ENCODE measurements at regions not wholly inside any gene's neighbourhood (a gene's known extent, or its start where the extent isn't known, plus 50 kb on each side); places are given as distances from the start of the nearest gene placed in this dataset.

GRCh38 chr2:66036948-66037347 lies 398.0 kb upstream of the MEIS1 start:
- DNase-seq (ENCODE audit: low read depth in 4 of 6, low spot score in 6 of 6): peak in 1 of 6 donors; percentile 17
- H3K4me3 ChIP-seq (ENCODE audit: low read depth, low read length): no peak overlapping the region
- H3K36me3 ChIP-seq (ENCODE audit: control insufficient read depth, insufficient read depth, low read length): no peaks in the 10 kb centered on the region
- H3K9me3 ChIP-seq (ENCODE audit: control insufficient read depth, insufficient read depth, low read length): no peaks in the 10 kb centered on the region
- no peaks in the 10 kb centered on the region for H3K27me3 ChIP-seq (ENCODE audit: control insufficient read depth, insufficient read depth, low read length)
- 100% methylated on average over 1 of the region's 1 CpG for WGBS (ENCODE audit: insufficient coverage)
- H3K4me1 ChIP-seq (ENCODE audit: control insufficient read depth, insufficient read depth, low read length): no peaks in the 10 kb centered on the region
- H3K27ac ChIP-seq (ENCODE audit: low read depth, low read length): no peak overlapping the region

- Histone ChIP-seq H3K27ac (ENCODE audit: low read depth, low read length) (no peak overlapping the region), H3K9me3 (ENCODE audit: control insufficient read depth, insufficient read depth, low read length) (no peaks in the 10 kb centered on the region), H3K27me3 (ENCODE audit: control insufficient read depth, insufficient read depth, low read length) (no peaks in the 10 kb centered on the region), H3K36me3 (ENCODE audit: control insufficient read depth, insufficient read depth, low read length) (no peaks in the 10 kb centered on the region), H3K4me1 (ENCODE audit: control insufficient read depth, insufficient read depth, low read length) (no peaks in the 10 kb centered on the region), H3K4me3 (ENCODE audit: low read depth, low read length) (no peak overlapping the region)
- no peak for DNase-seq (ENCODE audit: low read depth in 4 of 6, low spot score in 6 of 6)
These were observed 400.5 kb upstream of the MEIS1 start for GRCh38 chr2:66034467-66034866.

GRCh38 chr2:66032226-66032775 lies 402.6 kb upstream of the MEIS1 start:
- Histone ChIP-seq H3K9me3 (ENCODE audit: control insufficient read depth, insufficient read depth, low read length) (no peaks in the 10 kb centered on the region), H3K36me3 (ENCODE audit: control insufficient read depth, insufficient read depth, low read length) (no peaks in the 10 kb centered on the region), H3K4me1 (ENCODE audit: control insufficient read depth, insufficient read depth, low read length) (no peaks in the 10 kb centered on the region), H3K4me3 (ENCODE audit: low read depth, low read length) (no peak overlapping the region), H3K27me3 (ENCODE audit: control insufficient read depth, insufficient read depth, low read length) (no peaks in the 10 kb centered on the region), H3K27ac (ENCODE audit: low read depth, low read length) (no peak overlapping the region)
- DNase-seq (ENCODE audit: low read depth in 4 of 6, low spot score in 6 of 6): no peak
- no CpG with 5 or more reads among the region's 1 CpG for WGBS (ENCODE audit: insufficient coverage)

DNA sequence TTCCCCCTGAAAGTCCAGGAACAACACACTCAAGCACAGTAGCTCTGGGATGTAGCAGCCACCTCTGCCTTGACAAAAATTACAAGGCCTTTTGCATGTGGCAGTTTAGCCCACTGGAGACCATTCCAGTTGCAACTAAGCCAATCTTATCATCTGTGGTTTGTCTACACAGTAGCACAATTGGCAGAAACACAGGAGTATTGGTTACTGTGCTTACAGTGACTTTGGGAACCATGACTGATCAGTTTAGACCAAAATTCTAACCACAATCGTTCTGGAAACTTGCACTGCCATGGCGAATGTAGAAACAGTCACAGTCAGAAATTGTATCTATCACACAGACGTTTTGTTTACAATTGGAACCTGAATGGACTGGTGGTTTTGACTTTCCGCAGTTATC lies 403.7 kb upstream of the MEIS1 start:
- Histone ChIP-seq H3K4me3 (ENCODE audit: low read depth, low read length) (no peak overlapping the region), H3K9me3 (ENCODE audit: control insufficient read depth, insufficient read depth, low read length) (no peaks in the 10 kb centered on the region), H3K36me3 (ENCODE audit: control insufficient read depth, insufficient read depth, low read length) (no peaks in the 10 kb centered on the region), H3K4me1 (ENCODE audit: control insufficient read depth, insufficient read depth, low read length) (no peaks in the 10 kb centered on the region), H3K27me3 (ENCODE audit: control insufficient read depth, insufficient read depth, low read length) (no peaks in the 10 kb centered on the region), H3K27ac (ENCODE audit: low read depth, low read length) (no peak overlapping the region)
- 100% methylated on average over 1 of the region's 4 CpGs for WGBS (ENCODE audit: insufficient coverage)
- DNase-seq (ENCODE audit: low read depth in 4 of 6, low spot score in 6 of 6): no peak

GRCh38 chr2:66030553-66030952 lies 404.4 kb upstream of the MEIS1 start:
- Histone ChIP-seq H3K9me3 (ENCODE audit: control insufficient read depth, insufficient read depth, low read length) (no peaks in the 10 kb centered on the region), H3K36me3 (ENCODE audit: control insufficient read depth, insufficient read depth, low read length) (no peaks in the 10 kb centered on the region), H3K27me3 (ENCODE audit: control insufficient read depth, insufficient read depth, low read length) (no peaks in the 10 kb centered on the region), H3K27ac (ENCODE audit: low read depth, low read length) (no peak overlapping the region), H3K4me3 (ENCODE audit: low read depth, low read length) (no peak overlapping the region), H3K4me1 (ENCODE audit: control insufficient read depth, insufficient read depth, low read length) (no peaks in the 10 kb centered on the region)
- DNase-seq (ENCODE audit: low read depth in 4 of 6, low spot score in 6 of 6): peak in 1 of 6 donors; percentile 42
- no CpG with 5 or more reads among the region's 1 CpG for WGBS (ENCODE audit: insufficient coverage)

- no peak overlapping the region for H3K27ac ChIP-seq (ENCODE audit: low read depth, low read length)
- H3K4me1 ChIP-seq (ENCODE audit: control insufficient read depth, insufficient read depth, low read length): no peaks in the 10 kb centered on the region
- H3K9me3 ChIP-seq (ENCODE audit: control insufficient read depth, insufficient read depth, low read length): no peaks in the 10 kb centered on the region
- 44% methylated on average over 4 of the region's 6 CpGs for WGBS (ENCODE audit: insufficient coverage)
- H3K27me3 ChIP-seq (ENCODE audit: control insufficient read depth, insufficient read depth, low read length): no peaks in the 10 kb centered on the region
- H3K4me3 ChIP-seq (ENCODE audit: low read depth, low read length): no peak overlapping the region
- H3K36me3 ChIP-seq (ENCODE audit: control insufficient read depth, insufficient read depth, low read length): no peaks in the 10 kb centered on the region
- DNase-seq (ENCODE audit: low read depth in 4 of 6, low spot score in 6 of 6): no peak
These were observed 410.5 kb upstream of the MEIS1 start for GRCh38 chr2:66024391-66024790.

- 0% methylated on average over 1 of the region's 1 CpG for WGBS (ENCODE audit: insufficient coverage)
- no peak overlapping the region for H3K4me3 ChIP-seq (ENCODE audit: low read depth, low read length)
These were observed 413.6 kb upstream of the MEIS1 start for GRCh38 chr2:66021296-66021695.

DNA sequence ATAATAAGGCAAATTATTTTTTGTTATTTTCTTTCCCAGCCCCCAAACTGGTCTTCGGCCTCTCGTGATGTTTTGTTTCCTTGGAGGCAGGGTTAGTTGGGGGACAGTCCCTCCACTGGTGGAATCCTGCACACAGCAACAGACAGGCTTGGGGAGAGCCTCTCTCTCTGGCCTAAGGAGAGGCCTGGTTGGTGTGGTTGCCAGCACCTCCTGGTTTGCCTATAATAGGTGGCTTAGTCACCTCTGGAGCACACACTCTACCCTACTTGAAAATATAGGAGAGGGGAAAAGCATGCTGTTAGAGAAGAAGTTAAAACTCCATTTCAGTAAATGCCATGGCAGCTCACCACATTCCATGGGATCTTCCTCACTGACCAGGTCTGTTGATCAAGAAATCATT lies 417.2 kb upstream of the MEIS1 start:
- Histone ChIP-seq H3K4me1 (ENCODE audit: control insufficient read depth, insufficient read depth, low read length) (no peaks in the 10 kb centered on the region), H3K27ac (ENCODE audit: low read depth, low read length) (no peak overlapping the region), H3K27me3 (ENCODE audit: control insufficient read depth, insufficient read depth, low read length) (no peaks in the 10 kb centered on the region), H3K4me3 (ENCODE audit: low read depth, low read length) (no peak overlapping the region), H3K9me3 (ENCODE audit: control insufficient read depth, insufficient read depth, low read length) (no peaks in the 10 kb centered on the region), H3K36me3 (ENCODE audit: control insufficient read depth, insufficient read depth, low read length) (no peaks in the 10 kb centered on the region)
- WGBS (ENCODE audit: insufficient coverage): no CpG with 5 or more reads among the region's 2 CpGs
- no peak for DNase-seq (ENCODE audit: low read depth in 4 of 6, low spot score in 6 of 6)

More at GRCh38 chr2:66021296-66021695, 413.6 kb upstream of the MEIS1 start:
- no peak for DNase-seq (ENCODE audit: low read depth in 4 of 6, low spot score in 6 of 6)
- Histone ChIP-seq H3K27me3 (ENCODE audit: control insufficient read depth, insufficient read depth, low read length) (no peaks in the 10 kb centered on the region), H3K27ac (ENCODE audit: low read depth, low read length) (no peak overlapping the region), H3K4me1 (ENCODE audit: control insufficient read depth, insufficient read depth, low read length) (no peaks in the 10 kb centered on the region), H3K9me3 (ENCODE audit: control insufficient read depth, insufficient read depth, low read length) (no peaks in the 10 kb centered on the region), H3K36me3 (ENCODE audit: control insufficient read depth, insufficient read depth, low read length) (no peaks in the 10 kb centered on the region)

GRCh38 chr2:66014450-66014849 lies 420.5 kb upstream of the MEIS1 start:
- no peak for DNase-seq (ENCODE audit: low read depth in 4 of 6, low spot score in 6 of 6)
- 100% methylated on average over 2 of the region's 6 CpGs for WGBS (ENCODE audit: insufficient coverage)

GRCh38 chr2:66013456-66013855 lies 421.5 kb upstream of the MEIS1 start:
- DNase-seq (ENCODE audit: low read depth in 4 of 6, low spot score in 6 of 6): peak in 1 of 6 donors; percentile 11
- no peaks in the 10 kb centered on the region for H3K4me1 ChIP-seq (ENCODE audit: control insufficient read depth, insufficient read depth, low read length)
- H3K4me3 ChIP-seq (ENCODE audit: low read depth, low read length): no peak overlapping the region
- H3K9me3 ChIP-seq (ENCODE audit: control insufficient read depth, insufficient read depth, low read length): no peaks in the 10 kb centered on the region
- no peaks in the 10 kb centered on the region for H3K27me3 ChIP-seq (ENCODE audit: control insufficient read depth, insufficient read depth, low read length)
- H3K36me3 ChIP-seq (ENCODE audit: control insufficient read depth, insufficient read depth, low read length): no peaks in the 10 kb centered on the region
- H3K27ac ChIP-seq (ENCODE audit: low read depth, low read length): no peak overlapping the region

More at GRCh38 chr2:66014450-66014849, 420.5 kb upstream of the MEIS1 start:
- Histone ChIP-seq H3K4me1 (ENCODE audit: control insufficient read depth, insufficient read depth, low read length) (no peaks in the 10 kb centered on the region), H3K4me3 (ENCODE audit: low read depth, low read length) (no peak overlapping the region), H3K27ac (ENCODE audit: low read depth, low read length) (no peak overlapping the region), H3K9me3 (ENCODE audit: control insufficient read depth, insufficient read depth, low read length) (no peaks in the 10 kb centered on the region), H3K27me3 (ENCODE audit: control insufficient read depth, insufficient read depth, low read length) (no peaks in the 10 kb centered on the region), H3K36me3 (ENCODE audit: control insufficient read depth, insufficient read depth, low read length) (no peaks in the 10 kb centered on the region)
